ENCODE measurements at regions not wholly inside any gene's neighbourhood (a gene's known extent, or its start where the extent isn't known, plus 50 kb on each side); places are given as distances from the start of the nearest gene placed in this dataset.

GRCh38 chr21:28261298-28261697 lies 731.4 kb downstream of the LTN1 start:
- DNase-seq: no peak

DNA sequence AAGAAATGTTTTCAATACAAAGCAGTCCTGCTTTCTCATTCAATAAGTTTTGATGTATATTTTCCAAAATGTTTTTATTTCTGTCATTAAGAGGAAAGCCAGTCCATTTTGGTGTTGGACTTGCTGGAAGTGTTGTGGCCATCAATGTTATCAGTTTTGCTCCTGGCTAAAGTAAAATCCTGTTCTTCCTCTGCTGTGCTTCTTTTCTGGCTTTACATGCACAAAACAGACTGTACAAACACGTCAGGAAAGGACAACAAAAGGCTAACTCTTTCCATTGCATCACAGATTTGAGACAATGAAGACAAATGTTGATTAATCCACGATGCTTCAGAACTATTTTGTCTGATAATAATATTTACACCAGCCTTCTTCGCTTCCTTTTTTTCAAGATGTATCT lies 735.4 kb downstream of the LTN1 start:
- no peak for DNase-seq

- DNase-seq: no peak
These were observed 735.8 kb downstream of the LTN1 start for GRCh38 chr21:28256837-28257236.

GRCh38 chr21:28256420-28256831 lies 736.3 kb downstream of the LTN1 start:
- no peak for DNase-seq

GRCh38 chr21:28253961-28254360 lies 738.7 kb downstream of the LTN1 start:
- DNase-seq: no peak

GRCh38 chr21:28253338-28253737 lies 739.3 kb downstream of the LTN1 start:
- no peak for DNase-seq

DNA sequence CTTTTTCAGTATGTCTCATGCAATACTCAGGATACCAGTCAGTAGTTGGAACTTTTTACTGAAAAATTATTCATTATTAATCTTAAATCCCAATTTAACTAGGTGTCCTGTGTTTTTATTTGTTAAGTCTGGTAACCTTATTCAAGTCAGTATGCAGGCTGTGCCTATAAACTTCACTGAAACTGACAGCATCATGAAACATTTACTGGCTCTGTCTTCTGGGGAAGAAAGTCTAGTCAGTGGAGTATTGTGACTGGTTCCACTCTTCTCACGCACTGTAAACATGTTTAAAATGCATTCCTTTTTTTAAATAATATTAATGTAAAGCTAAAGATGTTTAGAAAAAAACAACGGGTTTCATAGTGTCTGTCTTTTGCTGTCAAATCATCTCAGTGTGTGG lies 739.7 kb downstream of the LTN1 start:
- DNase-seq: no peak

DNA sequence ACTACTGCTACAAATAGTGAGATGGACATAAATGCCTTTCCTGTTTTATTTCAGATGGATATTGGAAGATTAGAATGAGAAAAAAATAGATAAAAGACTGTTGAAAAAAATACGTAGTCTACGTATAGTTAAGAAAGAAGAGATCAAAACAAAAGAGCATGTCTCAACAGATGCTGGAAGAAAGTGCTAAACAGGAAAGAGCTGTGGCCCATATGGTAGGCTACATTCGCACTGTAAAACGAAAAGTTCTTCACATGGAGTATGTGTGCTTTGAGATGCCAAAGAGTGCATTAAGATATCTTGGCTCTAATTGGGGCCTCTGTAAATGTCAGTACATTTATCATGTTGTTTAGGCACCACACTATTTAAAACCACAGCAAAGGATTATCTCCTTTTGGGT lies 741.7 kb downstream of the LTN1 start:
- no peak for DNase-seq

DNA sequence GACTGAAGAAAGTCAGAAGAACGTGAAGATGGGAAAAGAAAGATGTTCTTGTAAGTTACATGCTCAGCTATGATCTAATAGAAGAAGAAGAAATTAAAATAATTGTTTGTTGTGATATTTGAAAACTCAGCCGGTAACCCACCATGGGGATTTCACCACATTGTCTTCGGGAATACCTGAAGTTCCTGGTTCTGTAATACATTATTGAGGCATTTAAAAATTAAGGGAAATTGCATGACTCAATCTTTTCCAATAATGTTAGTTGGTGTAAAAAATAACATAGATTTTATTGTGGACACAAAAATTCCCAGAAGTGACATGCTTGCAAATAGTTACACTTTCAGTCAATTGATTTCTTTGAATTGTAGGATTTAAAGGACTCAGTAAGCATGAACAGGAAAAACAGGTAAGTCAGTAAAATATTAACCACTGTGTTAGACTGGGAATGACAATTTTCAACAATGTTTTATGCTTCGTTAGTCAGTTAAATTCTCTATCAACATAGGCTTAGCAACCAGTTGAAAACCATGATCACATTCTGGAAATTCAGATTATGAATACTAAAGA lies 745.1 kb downstream of the LTN1 start:
- DNase-seq: no peak

GRCh38 chr21:28240586-28240985 lies 752.1 kb downstream of the LTN1 start:
- no peak for DNase-seq

GRCh38 chr21:28239340-28239739 lies 753.3 kb downstream of the LTN1 start:
- DNase-seq: no peak

GRCh38 chr21:28237661-28238060 lies 755.0 kb downstream of the LTN1 start:
- DNase-seq: no peak

- DNase-seq: no peak
These were observed 757.3 kb downstream of the LTN1 start for GRCh38 chr21:28235169-28235895.

DNA sequence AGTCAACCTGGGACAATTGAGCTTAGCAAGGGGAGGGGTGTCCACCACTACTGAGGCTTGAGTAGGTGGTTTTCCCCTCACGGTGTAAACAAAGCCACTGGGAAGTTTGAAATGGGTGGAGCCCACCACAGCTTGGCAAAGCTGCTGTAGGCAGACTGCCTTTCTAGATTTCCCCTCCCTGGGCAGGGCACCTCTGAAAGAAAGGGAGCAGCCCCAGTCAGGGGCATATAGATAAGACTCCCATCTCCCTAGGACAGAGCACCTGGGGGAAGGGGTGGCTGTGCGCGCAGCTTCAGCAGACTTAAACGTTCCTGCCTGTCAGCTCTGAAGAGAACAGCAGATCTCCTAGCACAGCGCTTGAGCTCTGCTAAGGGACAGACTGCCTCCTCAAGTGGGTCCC lies 758.4 kb downstream of the LTN1 start:
- DNase-seq: no peak

DNA sequence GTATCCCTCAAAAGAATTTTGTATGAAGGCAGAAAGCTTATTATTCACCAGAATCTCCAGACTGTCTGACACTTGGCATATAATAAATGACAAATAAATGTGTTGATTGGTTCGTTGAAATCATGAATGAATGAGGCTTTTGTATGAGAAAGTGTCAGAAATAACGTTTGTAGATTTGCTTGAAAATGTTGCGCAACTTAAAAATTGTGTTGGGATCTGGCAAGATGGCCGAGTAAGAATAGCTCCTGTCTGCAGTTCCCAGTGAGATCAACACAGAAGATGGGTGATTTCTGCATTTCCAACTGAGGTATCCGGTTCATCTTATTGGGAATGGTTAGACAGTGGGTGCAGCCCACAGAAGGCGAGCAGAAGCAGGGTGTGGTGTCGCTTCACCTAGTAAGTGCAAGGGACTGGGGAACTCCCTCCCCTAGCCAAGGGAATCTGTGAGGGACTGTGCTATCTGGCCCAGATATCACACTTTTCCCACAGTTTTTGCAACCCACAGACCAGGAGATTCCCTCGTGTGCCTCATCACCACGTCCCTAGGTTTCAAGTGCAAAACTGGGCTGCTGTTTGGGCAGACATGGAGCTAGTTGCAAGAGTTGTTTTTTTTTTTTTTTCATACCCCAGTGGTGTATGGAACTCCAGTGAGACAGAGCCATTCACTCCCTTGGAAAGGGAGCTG lies 759.0 kb downstream of the LTN1 start:
- DNase-seq: no peak

DNA sequence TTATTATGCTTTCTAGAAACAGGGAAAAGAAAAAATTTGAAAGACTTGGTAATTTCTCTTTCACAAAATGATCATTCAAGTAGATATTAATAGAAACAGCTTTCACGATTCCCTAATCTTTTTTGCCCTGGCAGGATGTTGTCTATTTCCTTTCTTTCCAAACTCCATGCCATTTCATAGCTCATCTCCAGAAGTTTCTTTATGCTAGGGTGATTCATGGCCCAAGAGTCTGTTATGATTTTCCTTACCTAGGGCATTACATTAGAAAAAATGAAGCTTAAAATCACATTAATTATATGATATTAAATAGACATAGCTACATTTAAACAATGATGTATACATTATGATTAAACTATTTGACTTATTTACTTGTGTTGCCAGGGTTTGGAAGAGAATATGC lies 762.1 kb downstream of the LTN1 start:
- no peak for DNase-seq

DNA sequence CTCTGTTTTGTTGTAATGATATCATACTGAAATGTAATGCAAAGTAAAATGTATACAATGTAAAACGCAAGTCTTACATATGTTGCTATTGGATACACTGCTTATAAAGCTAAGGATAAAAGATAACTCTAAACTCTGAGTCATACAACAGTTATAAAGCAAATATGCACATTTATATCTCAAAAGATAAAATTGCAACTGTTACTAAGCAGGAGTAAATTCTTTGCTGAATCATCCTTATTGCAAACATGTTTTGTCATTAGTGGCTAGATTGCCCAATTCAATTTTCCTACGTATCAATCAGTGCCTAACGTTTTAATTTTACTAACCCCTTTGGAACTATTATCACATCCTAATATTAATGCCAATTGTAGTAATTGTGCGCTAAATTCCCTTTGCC lies 762.9 kb downstream of the LTN1 start:
- no peak for DNase-seq

DNA sequence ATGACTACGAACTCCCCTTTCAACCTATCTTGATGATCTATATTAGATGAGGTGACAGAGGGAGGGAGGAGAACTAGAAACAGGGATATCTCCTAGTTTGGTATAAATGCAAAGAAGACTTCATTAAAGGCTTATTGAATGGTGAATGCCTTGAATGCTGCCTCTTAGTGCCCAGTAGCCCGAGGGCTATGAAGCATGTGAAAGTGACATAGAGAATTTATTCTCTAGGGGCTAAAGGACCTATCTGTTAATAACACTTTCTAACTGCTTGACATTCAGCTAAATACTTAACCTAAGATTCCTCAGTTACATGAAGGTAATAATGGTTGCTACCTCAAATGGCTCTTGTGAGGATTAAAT lies 764.1 kb downstream of the LTN1 start:
- no peak for DNase-seq

DNA sequence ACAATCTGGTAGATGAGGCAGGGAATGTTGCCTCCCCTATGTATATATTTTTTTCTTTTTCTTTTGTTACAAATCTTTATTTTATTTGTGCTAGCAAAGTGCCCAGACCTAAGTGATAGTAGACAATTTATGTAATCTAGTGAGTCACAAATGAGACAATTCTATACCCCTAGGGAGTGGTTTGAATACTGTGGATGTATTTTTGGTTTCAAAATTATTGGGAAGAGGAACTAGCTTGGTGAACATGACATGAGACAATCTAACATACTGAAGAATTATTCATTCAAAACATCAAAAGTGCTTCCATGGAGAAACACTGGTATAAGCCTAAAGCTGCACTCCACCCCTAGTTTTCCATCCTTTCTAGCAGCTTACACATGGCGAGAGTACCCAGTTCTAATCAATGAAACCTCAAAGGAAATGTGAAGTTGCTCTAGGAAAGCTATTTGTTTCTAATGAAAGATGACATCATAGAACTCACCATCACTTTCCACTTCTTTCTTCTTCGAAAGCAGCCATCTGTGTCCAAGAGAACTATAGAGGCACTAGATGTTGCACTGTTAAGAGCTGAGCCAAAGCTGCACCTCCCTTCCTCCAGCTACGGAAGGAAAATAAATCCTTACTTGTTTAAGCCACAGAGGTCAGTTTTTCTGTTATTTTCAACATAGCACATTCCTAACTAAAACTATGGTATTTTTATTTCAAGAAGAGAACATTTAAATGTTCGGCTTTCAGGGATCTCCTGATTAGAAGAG lies 764.6 kb downstream of the LTN1 start:
- no peak for DNase-seq

GRCh38 chr21:28226563-28226962 lies 766.1 kb downstream of the LTN1 start:
- no peak for DNase-seq

DNA sequence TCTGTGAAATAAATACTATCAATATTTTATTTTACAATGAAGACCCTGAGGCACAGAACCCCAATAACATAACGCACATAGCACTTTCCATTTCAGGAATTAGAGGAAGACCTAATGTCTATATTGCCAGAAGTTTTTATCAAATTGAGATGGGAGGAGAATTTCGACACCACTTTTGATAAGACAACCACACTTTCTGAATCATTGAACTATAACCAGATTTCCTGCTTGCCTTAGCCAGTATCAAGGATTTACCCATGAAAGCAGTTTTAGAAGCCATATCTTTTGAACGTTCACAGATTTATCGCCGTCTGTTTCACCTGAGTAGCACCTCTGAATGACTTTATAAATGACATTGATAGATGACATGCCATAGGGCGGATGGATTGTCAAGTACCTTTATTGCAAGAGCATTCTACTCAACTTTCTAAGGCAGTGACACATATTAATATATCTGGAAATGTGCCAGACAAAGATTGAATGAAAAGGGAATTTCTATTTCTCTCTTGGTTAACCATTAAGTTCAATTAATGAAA lies 768.4 kb downstream of the LTN1 start:
- DNase-seq: no peak

DNA sequence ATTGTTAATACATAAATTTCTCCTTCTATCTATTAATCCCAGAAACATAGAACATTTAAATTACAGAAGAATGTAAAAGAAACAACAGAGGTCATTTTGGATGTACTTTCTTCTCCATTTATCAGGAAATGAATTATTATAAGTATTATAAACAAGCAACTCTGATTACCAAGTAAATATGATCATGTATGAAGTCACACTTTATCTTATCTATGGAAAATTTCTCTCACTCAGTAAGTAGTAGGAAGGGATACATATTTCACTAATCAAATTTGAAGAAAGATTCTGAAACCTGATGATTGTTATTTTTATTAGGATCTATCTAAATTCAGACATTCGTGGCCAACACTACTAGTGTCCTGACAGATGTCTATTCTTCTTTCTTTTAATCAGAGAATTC lies 770.7 kb downstream of the LTN1 start:
- no peak for DNase-seq

GRCh38 chr21:28220680-28221079 lies 772.0 kb downstream of the LTN1 start:
- no peak for DNase-seq
